Smooth muscle cell (in vitro differentiated cells): ENCODE measurements at regions not wholly inside any gene's neighbourhood (a gene's known extent, or its start where the extent isn't known, plus 50 kb on each side); places are given as distances from the start of the nearest gene placed in this dataset.

Experiments used
- DNase-seq: peaks from one replicate; lab custom pipeline; 2025; ENCODE audit not compliant: unreplicated experiment; lab: John Stamatoyannopoulos, UW
- H2AFZ ChIP-seq: fragments of 200-600 bp; sonication (generic); 2 replicates; pipeline ENCODE4 v1.6.0; 2016; ENCODE audit warnings: antibody characterized with exemption, low read depth, mild to moderate bottlenecking
- H3F3A ChIP-seq: fragments of 200-600 bp; sonication (generic); 2 replicates; pipeline ENCODE4 v1.6.0; 2017; ENCODE audit warnings: antibody characterized with exemption, low read depth
- H3K27ac ChIP-seq: fragments of 200-600 bp; sonication (generic); 2 replicates; pipeline ENCODE4 v1.5.1; 2016; ENCODE audit warnings: low read depth, mild to moderate bottlenecking
- H3K27me3 ChIP-seq: fragments of 200-600 bp; sonication (generic); 2 replicates; pipeline ENCODE4 v1.6.1; 2016; ENCODE audit warnings: low read depth, mild to moderate bottlenecking
- H3K36me3 ChIP-seq: fragments of 200-600 bp; sonication (generic); 2 replicates; pipeline ENCODE4 v1.5.1; 2016; ENCODE audit warnings: low read depth
- H3K4me1 ChIP-seq: fragments of 200-600 bp; sonication (generic); 2 replicates; pipeline ENCODE4 v1.5.1; 2016; ENCODE audit warnings: low read depth
- H3K4me2 ChIP-seq: fragments of 200-600 bp; sonication (generic); 2 replicates; pipeline ENCODE4 v1.6.0; 2016; ENCODE audit warnings: mild to moderate bottlenecking
- H3K4me3 ChIP-seq: fragments of 200-600 bp; sonication (generic); 2 replicates; pipeline ENCODE4 v1.5.1; 2016; ENCODE audit warnings: mild to moderate bottlenecking
- H3K79me2 ChIP-seq: fragments of 200-600 bp; sonication (generic); 2 replicates; pipeline ENCODE4 v1.6.0; 2016; ENCODE audit warnings: low read depth, mild to moderate bottlenecking
- H3K9ac ChIP-seq: fragments of 200-600 bp; sonication (generic); 2 replicates; pipeline ENCODE4 v1.6.0; 2016; ENCODE audit warnings: low read depth
- H3K9me3 ChIP-seq: fragments of 200-600 bp; sonication (generic); replicated peaks from 2 replicates; pipeline ENCODE4 v1.5.1; 2016; ENCODE audit warnings: low read depth
- H4K20me1 ChIP-seq: fragments of 200-600 bp; sonication (generic); 2 replicates; pipeline ENCODE4 v1.6.0; 2016; ENCODE audit warnings: low read depth
- WGBS: methylation state at CpG from one replicate; pipeline ENCODE4 v1.1.7; 2016; ENCODE audit warnings: low lambda C conversion rate; 5-methylcytosine and 5-hydroxymethylcytosine counted together
- TF ChIP-seq, protein P1 (sequence below): fragments of 200-600 bp; sonication (generic); IDR thresholded peaks from 2 replicates; pipeline ENCODE4 v1.5.1; 2017; ENCODE audit warnings: borderline replicate concordance, mild to moderate bottlenecking, antibody characterized with exemption; ENCODE audit not compliant: insufficient read depth, poor library complexity, severe bottlenecking

DNA sequence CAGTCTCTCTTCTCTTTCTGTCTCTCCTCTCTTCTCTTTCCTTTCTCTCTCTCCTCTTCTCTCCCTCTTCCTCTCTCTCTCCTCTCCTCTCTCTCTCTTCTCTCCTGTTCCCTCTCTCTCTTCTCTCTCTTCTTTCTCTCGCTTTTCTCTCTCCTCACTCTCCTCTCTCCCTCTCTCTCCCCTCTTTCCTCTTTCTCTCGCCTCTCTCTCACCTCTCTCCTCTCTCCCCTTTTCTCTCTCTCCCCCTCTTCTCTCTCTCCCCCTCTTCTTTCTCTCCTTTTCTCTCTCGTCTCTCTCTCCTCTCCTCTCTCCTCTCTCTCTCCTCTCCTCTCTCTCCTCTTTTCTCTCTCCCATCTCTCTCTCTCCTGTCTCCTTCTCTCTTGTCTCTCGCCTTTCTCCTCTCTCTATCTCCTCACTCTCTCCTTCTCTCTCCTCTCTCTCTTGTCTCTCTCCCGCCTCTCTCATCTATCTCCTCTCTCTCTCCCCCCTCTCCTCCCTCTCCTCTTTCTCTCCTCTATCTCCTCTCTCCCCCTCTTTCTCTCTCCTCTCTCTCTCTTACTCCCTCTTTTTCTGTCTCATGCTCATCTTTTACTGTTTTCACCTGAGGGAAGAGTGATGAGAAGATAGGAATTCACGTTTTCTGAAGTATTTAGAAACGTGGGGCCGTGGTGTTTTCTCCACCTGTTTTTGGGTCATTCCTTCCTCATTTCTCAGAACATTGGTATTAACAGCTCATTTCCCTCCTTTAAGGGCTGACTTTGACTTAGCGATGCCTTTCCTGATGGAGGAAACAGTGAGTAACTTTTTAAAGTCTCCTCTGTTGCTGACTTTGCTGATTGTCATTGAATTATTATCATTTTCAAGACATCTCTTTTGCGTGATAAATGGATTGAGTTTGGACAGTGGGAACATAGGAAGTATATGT lies 80.6 kb upstream of the CD99 start:
- H3K4me1 ChIP-seq: peaks cover 9% of the 10 kb centered on the region
- H3K4me2 ChIP-seq: peak overlapping the region; percentile 99
- H3F3A ChIP-seq: peaks cover 14% of the 10 kb centered on the region
- peak overlapping the region; percentile 76 for H3K9ac ChIP-seq
- peaks cover 5% of the 10 kb centered on the region for H4K20me1 ChIP-seq
- H3K27ac ChIP-seq: peak overlapping the region; percentile 50
- peaks cover 62% of the 10 kb centered on the region for H3K79me2 ChIP-seq
- H3K27me3 ChIP-seq: no peaks in the 10 kb centered on the region
- TF ChIP-seq, protein P1, sequence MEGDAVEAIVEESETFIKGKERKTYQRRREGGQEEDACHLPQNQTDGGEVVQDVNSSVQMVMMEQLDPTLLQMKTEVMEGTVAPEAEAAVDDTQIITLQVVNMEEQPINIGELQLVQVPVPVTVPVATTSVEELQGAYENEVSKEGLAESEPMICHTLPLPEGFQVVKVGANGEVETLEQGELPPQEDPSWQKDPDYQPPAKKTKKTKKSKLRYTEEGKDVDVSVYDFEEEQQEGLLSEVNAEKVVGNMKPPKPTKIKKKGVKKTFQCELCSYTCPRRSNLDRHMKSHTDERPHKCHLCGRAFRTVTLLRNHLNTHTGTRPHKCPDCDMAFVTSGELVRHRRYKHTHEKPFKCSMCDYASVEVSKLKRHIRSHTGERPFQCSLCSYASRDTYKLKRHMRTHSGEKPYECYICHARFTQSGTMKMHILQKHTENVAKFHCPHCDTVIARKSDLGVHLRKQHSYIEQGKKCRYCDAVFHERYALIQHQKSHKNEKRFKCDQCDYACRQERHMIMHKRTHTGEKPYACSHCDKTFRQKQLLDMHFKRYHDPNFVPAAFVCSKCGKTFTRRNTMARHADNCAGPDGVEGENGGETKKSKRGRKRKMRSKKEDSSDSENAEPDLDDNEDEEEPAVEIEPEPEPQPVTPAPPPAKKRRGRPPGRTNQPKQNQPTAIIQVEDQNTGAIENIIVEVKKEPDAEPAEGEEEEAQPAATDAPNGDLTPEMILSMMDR: no peak
- 20% methylated on average over 8 of the region's 10 CpGs for WGBS
- DNase-seq: no peak
- H3K9me3 ChIP-seq: no peaks in the 10 kb centered on the region
- H3K36me3 ChIP-seq: no peaks in the 10 kb centered on the region
- H3K4me3 ChIP-seq: peak overlapping the region; percentile 85
- H2AFZ ChIP-seq: peak overlapping the region; percentile 92

DNA sequence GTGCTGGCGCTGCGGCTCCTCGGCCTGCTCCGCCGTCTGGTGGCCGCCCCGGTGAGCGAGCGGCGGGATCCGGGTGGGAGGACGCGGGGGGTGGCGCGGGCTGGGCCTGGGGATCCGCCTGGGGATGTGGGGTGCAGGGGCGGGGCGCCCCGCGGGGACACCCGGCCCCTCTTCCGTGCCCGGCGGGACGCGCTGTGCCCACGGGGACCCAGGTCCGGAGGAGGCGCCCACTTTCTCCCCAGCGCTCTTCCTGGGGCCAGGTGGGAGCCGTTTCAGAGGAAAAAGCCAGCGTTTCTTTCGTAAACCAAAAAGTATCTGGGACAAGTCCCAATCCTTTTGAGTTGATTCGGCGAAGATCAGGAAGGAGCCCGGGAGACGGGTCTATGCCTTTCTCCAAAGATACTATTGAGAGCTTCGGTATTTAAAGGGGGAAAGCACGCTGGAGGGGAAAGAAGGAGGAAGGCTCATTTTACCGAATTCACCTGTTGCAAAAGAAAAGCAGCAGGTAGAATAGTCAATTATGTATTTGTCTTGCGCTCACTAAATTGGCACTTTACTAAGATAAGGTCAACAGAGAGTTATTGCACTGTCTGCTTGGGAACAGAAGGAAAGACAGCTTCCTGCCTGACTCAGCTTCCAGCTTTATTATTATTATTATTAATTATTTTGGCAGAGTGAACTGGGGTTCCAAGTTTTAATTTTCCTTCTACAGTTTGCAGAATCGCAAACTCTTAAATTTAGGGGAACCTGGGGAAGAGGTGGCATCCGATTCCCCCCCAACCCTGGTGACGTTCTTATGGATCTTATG lies 81.5 kb upstream of the CD99 start:
- under 1% methylated on average over 15 of the region's 44 CpGs for WGBS
- TF ChIP-seq, protein P1: peak; percentile 26
- Histone ChIP-seq H3K4me3 (peak overlapping the region; percentile 85), H3F3A (peaks cover 17% of the 10 kb centered on the region), H3K4me1 (peaks cover 7% of the 10 kb centered on the region), H3K27ac (peak overlapping the region; percentile 50), H3K4me2 (peak overlapping the region; percentile 99), H3K79me2 (peaks cover 59% of the 10 kb centered on the region), H3K9me3 (no peaks in the 10 kb centered on the region), H3K9ac (peak overlapping the region; percentile 76), H3K36me3 (no peaks in the 10 kb centered on the region), H2AFZ (peak overlapping the region; percentile 92), H4K20me1 (peaks cover 5% of the 10 kb centered on the region), H3K27me3 (no peaks in the 10 kb centered on the region)
- no peak for DNase-seq

DNA sequence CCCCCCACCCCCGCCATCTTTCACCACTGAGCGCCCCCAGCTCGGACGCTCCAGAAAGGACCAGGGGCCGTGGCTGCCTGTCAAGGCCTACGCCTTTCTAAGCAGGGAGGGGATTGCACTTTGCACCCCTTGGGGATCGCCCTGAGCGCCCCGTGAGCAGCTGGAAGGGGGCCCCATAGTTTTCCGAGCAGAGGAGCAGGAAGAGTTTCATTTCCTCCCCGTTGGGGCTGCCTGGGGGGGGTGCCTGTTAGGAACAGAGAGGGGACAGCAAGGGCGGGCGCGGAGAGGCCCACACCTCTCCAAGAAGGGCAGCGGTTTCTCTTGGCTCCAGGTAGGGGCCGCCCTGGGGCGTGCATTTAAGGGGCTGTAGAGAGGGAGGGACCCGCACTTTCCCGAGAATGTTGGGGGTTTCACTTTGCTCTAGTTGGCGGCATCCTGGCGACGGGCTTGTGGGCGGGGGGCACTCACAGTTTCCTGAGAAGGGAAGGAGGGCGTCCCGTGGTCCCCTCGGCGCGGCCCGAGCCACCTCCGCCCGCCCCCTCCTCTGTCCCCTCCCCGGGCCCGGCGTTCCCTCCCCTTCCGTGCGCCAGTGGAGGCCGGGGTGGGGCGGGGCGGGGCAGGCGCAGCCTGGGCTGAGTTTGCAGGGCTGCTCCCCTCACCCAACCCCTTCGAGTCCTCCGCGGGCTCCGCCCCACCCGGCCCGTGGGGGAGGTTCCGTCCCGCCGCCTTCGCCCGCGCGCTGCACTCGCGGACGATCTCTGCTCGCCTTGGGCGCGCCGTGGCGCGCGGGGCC lies 82.3 kb upstream of the CD99 start:
- peak overlapping the region; percentile 85 for H3K4me3 ChIP-seq
- no peaks in the 10 kb centered on the region for H3K9me3 ChIP-seq
- H3K27me3 ChIP-seq: no peaks in the 10 kb centered on the region
- peaks cover 10% of the 10 kb centered on the region for H4K20me1 ChIP-seq
- H3K36me3 ChIP-seq: no peaks in the 10 kb centered on the region
- TF ChIP-seq, protein P1: no peak
- H3K4me2 ChIP-seq: peak overlapping the region; percentile 99
- H3K79me2 ChIP-seq: peaks cover 55% of the 10 kb centered on the region
- H3K4me1 ChIP-seq: peaks cover 5% of the 10 kb centered on the region
- peaks cover 11% of the 10 kb centered on the region for H3F3A ChIP-seq
- H3K27ac ChIP-seq: peak overlapping the region; percentile 28
- peak overlapping the region; percentile 82 for H3K9ac ChIP-seq
- 3% methylated on average over 18 of the region's 63 CpGs for WGBS
- H2AFZ ChIP-seq: peak overlapping the region; percentile 92
- DNase-seq: no peak
